ENCODE measurements at regions not wholly inside any gene's neighbourhood (a gene's known extent, or its start where the extent isn't known, plus 50 kb on each side); places are given as distances from the start of the nearest gene placed in this dataset.

DNA sequence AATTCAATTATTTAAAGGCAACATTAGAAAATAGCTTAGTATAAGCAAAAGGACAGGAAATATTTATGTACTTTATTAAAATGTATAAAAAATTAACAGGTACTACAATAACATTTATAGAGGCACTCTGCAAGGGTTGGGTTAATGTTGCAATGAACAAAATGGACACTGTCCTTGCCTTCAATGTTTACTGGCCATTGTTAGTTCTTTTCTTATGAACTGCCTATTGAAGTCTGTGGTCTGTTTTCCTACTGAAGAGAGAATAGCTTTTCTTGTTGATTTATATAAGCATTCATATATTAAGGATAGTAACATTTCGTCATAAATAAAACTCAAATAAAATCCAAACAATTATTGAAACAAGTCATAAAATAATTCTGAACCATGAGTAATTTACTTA lies 135.3 kb upstream of the BEND6 start:
- TF ChIP-seq, protein P1, sequence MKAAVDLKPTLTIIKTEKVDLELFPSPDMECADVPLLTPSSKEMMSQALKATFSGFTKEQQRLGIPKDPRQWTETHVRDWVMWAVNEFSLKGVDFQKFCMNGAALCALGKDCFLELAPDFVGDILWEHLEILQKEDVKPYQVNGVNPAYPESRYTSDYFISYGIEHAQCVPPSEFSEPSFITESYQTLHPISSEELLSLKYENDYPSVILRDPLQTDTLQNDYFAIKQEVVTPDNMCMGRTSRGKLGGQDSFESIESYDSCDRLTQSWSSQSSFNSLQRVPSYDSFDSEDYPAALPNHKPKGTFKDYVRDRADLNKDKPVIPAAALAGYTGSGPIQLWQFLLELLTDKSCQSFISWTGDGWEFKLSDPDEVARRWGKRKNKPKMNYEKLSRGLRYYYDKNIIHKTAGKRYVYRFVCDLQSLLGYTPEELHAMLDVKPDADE (IDR thresholded peaks at IDR 0.05) = no peak
- TF ChIP-seq, protein P2, sequence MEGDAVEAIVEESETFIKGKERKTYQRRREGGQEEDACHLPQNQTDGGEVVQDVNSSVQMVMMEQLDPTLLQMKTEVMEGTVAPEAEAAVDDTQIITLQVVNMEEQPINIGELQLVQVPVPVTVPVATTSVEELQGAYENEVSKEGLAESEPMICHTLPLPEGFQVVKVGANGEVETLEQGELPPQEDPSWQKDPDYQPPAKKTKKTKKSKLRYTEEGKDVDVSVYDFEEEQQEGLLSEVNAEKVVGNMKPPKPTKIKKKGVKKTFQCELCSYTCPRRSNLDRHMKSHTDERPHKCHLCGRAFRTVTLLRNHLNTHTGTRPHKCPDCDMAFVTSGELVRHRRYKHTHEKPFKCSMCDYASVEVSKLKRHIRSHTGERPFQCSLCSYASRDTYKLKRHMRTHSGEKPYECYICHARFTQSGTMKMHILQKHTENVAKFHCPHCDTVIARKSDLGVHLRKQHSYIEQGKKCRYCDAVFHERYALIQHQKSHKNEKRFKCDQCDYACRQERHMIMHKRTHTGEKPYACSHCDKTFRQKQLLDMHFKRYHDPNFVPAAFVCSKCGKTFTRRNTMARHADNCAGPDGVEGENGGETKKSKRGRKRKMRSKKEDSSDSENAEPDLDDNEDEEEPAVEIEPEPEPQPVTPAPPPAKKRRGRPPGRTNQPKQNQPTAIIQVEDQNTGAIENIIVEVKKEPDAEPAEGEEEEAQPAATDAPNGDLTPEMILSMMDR (conservative IDR thresholded peaks at IDR 0.05; ENCODE audit: low read depth in 2 of 2) = no peak
- no peak for TF ChIP-seq EZH2phosphoT487 (IDR thresholded peaks at IDR 0.05; ENCODE audit: unreplicated experiment)
- TF ChIP-seq EZH2 (IDR thresholded peaks at IDR 0.05; ENCODE audit: low read depth, unreplicated experiment) = no peak
- no peak for TF ChIP-seq POLR2AphosphoS5 (IDR thresholded peaks at IDR 0.05; ENCODE audit: low read depth)
- no peak for TF ChIP-seq NANOG (IDR thresholded peaks at IDR 0.05; ENCODE audit: borderline replicate concordance)
- TF ChIP-seq JUNB (IDR thresholded peaks at IDR 0.05; ENCODE audit: unreplicated experiment) = no peak
- TF ChIP-seq, protein P3, sequence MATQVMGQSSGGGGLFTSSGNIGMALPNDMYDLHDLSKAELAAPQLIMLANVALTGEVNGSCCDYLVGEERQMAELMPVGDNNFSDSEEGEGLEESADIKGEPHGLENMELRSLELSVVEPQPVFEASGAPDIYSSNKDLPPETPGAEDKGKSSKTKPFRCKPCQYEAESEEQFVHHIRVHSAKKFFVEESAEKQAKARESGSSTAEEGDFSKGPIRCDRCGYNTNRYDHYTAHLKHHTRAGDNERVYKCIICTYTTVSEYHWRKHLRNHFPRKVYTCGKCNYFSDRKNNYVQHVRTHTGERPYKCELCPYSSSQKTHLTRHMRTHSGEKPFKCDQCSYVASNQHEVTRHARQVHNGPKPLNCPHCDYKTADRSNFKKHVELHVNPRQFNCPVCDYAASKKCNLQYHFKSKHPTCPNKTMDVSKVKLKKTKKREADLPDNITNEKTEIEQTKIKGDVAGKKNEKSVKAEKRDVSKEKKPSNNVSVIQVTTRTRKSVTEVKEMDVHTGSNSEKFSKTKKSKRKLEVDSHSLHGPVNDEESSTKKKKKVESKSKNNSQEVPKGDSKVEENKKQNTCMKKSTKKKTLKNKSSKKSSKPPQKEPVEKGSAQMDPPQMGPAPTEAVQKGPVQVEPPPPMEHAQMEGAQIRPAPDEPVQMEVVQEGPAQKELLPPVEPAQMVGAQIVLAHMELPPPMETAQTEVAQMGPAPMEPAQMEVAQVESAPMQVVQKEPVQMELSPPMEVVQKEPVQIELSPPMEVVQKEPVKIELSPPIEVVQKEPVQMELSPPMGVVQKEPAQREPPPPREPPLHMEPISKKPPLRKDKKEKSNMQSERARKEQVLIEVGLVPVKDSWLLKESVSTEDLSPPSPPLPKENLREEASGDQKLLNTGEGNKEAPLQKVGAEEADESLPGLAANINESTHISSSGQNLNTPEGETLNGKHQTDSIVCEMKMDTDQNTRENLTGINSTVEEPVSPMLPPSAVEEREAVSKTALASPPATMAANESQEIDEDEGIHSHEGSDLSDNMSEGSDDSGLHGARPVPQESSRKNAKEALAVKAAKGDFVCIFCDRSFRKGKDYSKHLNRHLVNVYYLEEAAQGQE (IDR thresholded peaks at IDR 0.05; ENCODE audit: unreplicated experiment) = no peak
- no peak for TF ChIP-seq CREB1 (CRISPR knock-in tag; IDR thresholded peaks at IDR 0.05; ENCODE audit: low read depth)

Measured in GM23338 (cell line).